ENCODE measurements at regions not wholly inside any gene's neighbourhood (a gene's known extent, or its start where the extent isn't known, plus 50 kb on each side); places are given as distances from the start of the nearest gene placed in this dataset.

DNA sequence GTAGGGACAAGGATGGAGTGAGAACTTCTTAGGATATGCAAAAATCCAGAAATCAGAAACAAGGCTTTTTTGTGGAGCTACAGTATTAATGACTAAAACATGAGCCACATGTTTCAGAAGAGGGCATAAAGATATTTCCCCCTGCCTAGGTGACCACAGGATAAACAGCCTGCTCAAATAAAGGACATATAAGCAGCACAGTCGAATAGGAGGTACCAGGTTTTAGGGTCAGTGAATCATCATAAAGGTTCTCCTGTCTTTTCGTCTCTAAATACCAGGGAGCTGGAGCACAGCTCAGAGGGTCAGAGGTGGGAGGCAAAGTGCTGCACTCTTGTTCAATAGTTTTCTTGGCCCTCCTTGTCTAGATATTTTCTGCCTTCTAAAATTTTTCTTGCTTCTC is 211.9 kb upstream of the HS3ST1 start:
- BruUV-seq (replicated peaks): no TSS peak
- CTCF ChIA-PET: no interaction called here

GRCh38 chr4:11636551-11636950 is 207.9 kb upstream of the HS3ST1 start:
- BruUV-seq (replicated peaks): no TSS peak
- DNase-seq: no peak
- Histone ChIP-seq H3K4me1 (replicated peaks; ENCODE audit: insufficient read depth) (peaks cover 51% of the 10 kb centered on the region), H3K9me3 (ENCODE audit: insufficient read depth, low read depth) (peaks cover 18% of the 10 kb centered on the region), H3K27ac (peak overlapping the region; percentile 99), H3K27me3 (ENCODE audit: insufficient read depth, low read depth) (no peaks in the 10 kb centered on the region), H4K20me1 (ENCODE audit: insufficient read depth) (no peaks in the 10 kb centered on the region), H3K4me3 (no peak overlapping the region), H3K79me2 (ENCODE audit: low read depth) (no peaks in the 10 kb centered on the region), H3K9me2 (ENCODE audit: insufficient read depth) (no peaks in the 10 kb centered on the region), H2AFZ (no peak overlapping the region), H3K4me2 (peak overlapping the region; percentile 64), H3K36me3 (ENCODE audit: low read depth) (no peaks in the 10 kb centered on the region), H3F3A (ENCODE audit: insufficient read depth, low read depth) (peaks cover 26% of the 10 kb centered on the region)
- ChIA-PET CTCF (no interaction called here), POLR2A (ENCODE audit: unreplicated experiment) (no interaction called here)
- intact Hi-C loops (cut with micrococcal nuclease; ENCODE audit: unreplicated experiment): loop anchor here (10.0 kb wide), 1 partner anchor 52 kb away; no protein-coding TSS in a partner anchor
- TF ChIP-seq EZH2 (IDR thresholded peaks at IDR 0.05; ENCODE audit: low read depth) (no peak), CTCF (conservative IDR thresholded peaks at IDR 0.05) (no peak)

More for the DNA sequence above, 211.9 kb upstream of the HS3ST1 start:
- POLR2A ChIA-PET (ENCODE audit: unreplicated experiment): interaction anchor here (0.6 kb wide), 1 partner anchor 412 kb away, joined by 3 read pairs; no protein-coding TSS in a partner anchor
- Histone ChIP-seq H3K9me3 (ENCODE audit: insufficient read depth, low read depth) (peaks cover 20% of the 10 kb centered on the region), H3K4me2 (no peak overlapping the region), H3K27me3 (ENCODE audit: insufficient read depth, low read depth) (no peaks in the 10 kb centered on the region), H3F3A (ENCODE audit: insufficient read depth, low read depth) (peaks cover 8% of the 10 kb centered on the region; the same call in 1 of the 2 replicates), H3K36me3 (ENCODE audit: low read depth) (no peaks in the 10 kb centered on the region), H3K27ac (no peak overlapping the region), H2AFZ (no peak overlapping the region), H3K4me3 (no peak overlapping the region), H3K4me1 (replicated peaks; ENCODE audit: insufficient read depth) (peaks cover 22% of the 10 kb centered on the region), H3K79me2 (ENCODE audit: low read depth) (no peaks in the 10 kb centered on the region), H4K20me1 (ENCODE audit: insufficient read depth) (no peaks in the 10 kb centered on the region), H3K9me2 (ENCODE audit: insufficient read depth) (no peaks in the 10 kb centered on the region)
- no peak for DNase-seq
- TF ChIP-seq CTCF (conservative IDR thresholded peaks at IDR 0.05) (no peak), EZH2 (IDR thresholded peaks at IDR 0.05; ENCODE audit: low read depth) (no peak)
- intact Hi-C loops (cut with micrococcal nuclease; ENCODE audit: unreplicated experiment): no loop called here

DNA sequence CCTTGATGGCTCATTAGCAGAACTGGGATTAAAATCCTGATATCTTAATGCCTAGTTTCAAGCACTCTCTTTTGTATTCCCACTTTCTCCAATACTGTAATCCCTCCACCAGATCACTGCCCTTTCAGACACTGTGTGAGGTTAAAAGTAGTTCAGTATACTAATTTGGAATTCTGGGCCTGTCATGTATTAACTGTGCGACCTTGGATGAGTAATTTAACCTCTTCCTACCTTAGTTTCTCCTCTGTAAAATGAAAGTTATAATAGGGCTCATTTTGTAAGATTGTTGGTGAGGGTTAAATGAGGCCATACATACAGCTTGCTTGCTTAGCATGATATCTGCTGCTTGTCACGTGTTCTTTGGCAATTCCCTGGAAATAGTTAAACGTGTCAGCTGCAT is 207.3 kb upstream of the HS3ST1 start:
- Histone ChIP-seq H3K4me1 (replicated peaks; ENCODE audit: insufficient read depth) (peaks cover 51% of the 10 kb centered on the region), H2AFZ (no peak overlapping the region), H3K9me3 (ENCODE audit: insufficient read depth, low read depth) (peaks cover 18% of the 10 kb centered on the region), H3K79me2 (ENCODE audit: low read depth) (no peaks in the 10 kb centered on the region), H3K4me3 (no peak overlapping the region), H3K27ac (peak overlapping the region; percentile 99), H3K27me3 (ENCODE audit: insufficient read depth, low read depth) (no peaks in the 10 kb centered on the region), H4K20me1 (ENCODE audit: insufficient read depth) (no peaks in the 10 kb centered on the region), H3F3A (ENCODE audit: insufficient read depth, low read depth) (peaks cover 26% of the 10 kb centered on the region), H3K36me3 (ENCODE audit: low read depth) (no peaks in the 10 kb centered on the region), H3K4me2 (peak overlapping the region; percentile 64), H3K9me2 (ENCODE audit: insufficient read depth) (no peaks in the 10 kb centered on the region)
- BruUV-seq (replicated peaks): TSS peak; percentile 46
- no peak for DNase-seq
- ChIA-PET CTCF (no interaction called here), POLR2A (ENCODE audit: unreplicated experiment) (interaction anchor here (0.8 to 0.9 kb wide), 2 partner anchors 9 to 64 kb away, joined by 4 to 11 read pairs; no protein-coding TSS in a partner anchor)
- intact Hi-C loops (cut with micrococcal nuclease; ENCODE audit: unreplicated experiment): loop anchor here (10.0 kb wide), 1 partner anchor 51 kb away; no protein-coding TSS in a partner anchor
- no peak for TF ChIP-seq EZH2 (IDR thresholded peaks at IDR 0.05; ENCODE audit: low read depth)
- no peak for TF ChIP-seq CTCF (conservative IDR thresholded peaks at IDR 0.05)

Data from PC-9 (cell line).